Lung (tissue), 11 donors: ENCODE measurements at regions not wholly inside any gene's neighbourhood (a gene's known extent, or its start where the extent isn't known, plus 50 kb on each side); places are given as distances from the start of the nearest gene placed in this dataset.

Source experiments
- ATAC-seq: fragments of 200-7000 bp; cut with Tn5 transposase; one replicate; pipeline ENCODE4 v1.9.1; 2020; ENCODE audit warnings: moderate number of reproducible peaks; ENCODE audit not compliant: insufficient read depth, low FRiP score
- DNase-seq, 3 donors: peaks; one replicate each; pipeline ENCODE4 v3.0.0-alpha.2; 2013 to 2017
- H3K27ac ChIP-seq, 2 donors: one replicate each; pipeline ENCODE4 v1.5.1; 2013; ENCODE audit warnings: mild to moderate bottlenecking in 2 of 2, moderate library complexity in 2 of 2, control low read depth in 1 of 2, inconsistent platforms in 1 of 2, low read depth in 1 of 2, low read length in 1 of 2
- H3K27me3 ChIP-seq, 3 donors: one replicate each; pipeline ENCODE4 v1.5.1; 2013; ENCODE audit warnings: low read length in 2 of 3; ENCODE audit not compliant: control insufficient read depth in 3 of 3, insufficient read depth in 3 of 3
- H3K36me3 ChIP-seq, 4 donors: one replicate each; pipeline ENCODE4 v1.5.1; 2013; ENCODE audit warnings: low read length in 4 of 4, mild to moderate bottlenecking in 1 of 4, moderate library complexity in 1 of 4; ENCODE audit not compliant: control insufficient read depth in 4 of 4, insufficient read depth in 4 of 4
- H3K4me1 ChIP-seq, 5 donors: one replicate each; pipeline ENCODE4 v1.5.1; 2013; ENCODE audit warnings: low read length in 5 of 5, mild to moderate bottlenecking in 2 of 5, moderate library complexity in 1 of 5; ENCODE audit not compliant: control insufficient read depth in 5 of 5, insufficient read depth in 5 of 5
- H3K4me3 ChIP-seq: one replicate; pipeline ENCODE4 v1.5.1; 2013; ENCODE audit warnings: mild to moderate bottlenecking, control low read depth, moderate library complexity
- H3K9ac ChIP-seq, 2 donors: one replicate each; pipeline ENCODE4 v1.5.1; 2013; ENCODE audit warnings: low read length in 2 of 2, control low read depth in 1 of 2; ENCODE audit not compliant: insufficient read depth in 1 of 2
- H3K9me3 ChIP-seq, 4 donors: one replicate each; pipeline ENCODE4 v1.5.1; 2013; ENCODE audit warnings: low read length in 3 of 4, mild to moderate bottlenecking in 1 of 4, moderate library complexity in 1 of 4; ENCODE audit not compliant: control insufficient read depth in 4 of 4, insufficient read depth in 3 of 4
- CTCF ChIP-seq: IDR thresholded peaks from 2 replicates; pipeline ENCODE4 v1.5.1; 2012; ENCODE audit warnings: mild to moderate bottlenecking; ENCODE audit errors: control extremely low read depth, extremely low read depth
- WGBS, 2 donors: extraction: QIAGEN DNeasy Blood & Tissue Kit; methylation state at CpG; one replicate each; pipeline ENCODE4 v1.1.7; 2013; 5-methylcytosine and 5-hydroxymethylcytosine counted together
- donor health status: control.
- donor health status: control.
- donor health status: Bipolar disorder and iron deficiency.
- donor health status: healthy.
- donor health status: DM: yes; HTN: yes; CAD: no.

GRCh38 chr12:28620281-28620680 is 430.0 kb downstream of the CCDC91 start:
- Histone ChIP-seq H3K36me3 (no peaks in the 10 kb centered on the region), H3K9ac (no peak overlapping the region), H3K27ac (no peak overlapping the region), H3K27me3 (no peaks in the 10 kb centered on the region), H3K9me3 (no peaks in the 10 kb centered on the region), H3K4me3 (no peak overlapping the region), H3K4me1 (no peaks in the 10 kb centered on the region)
- ATAC-seq, result no peak
- no peak for TF ChIP-seq CTCF
- DNase-seq, result no peak
- 80 to 87% methylated on average over 3 of the region's 3 CpGs for WGBS, 2 donors

GRCh38 chr12:28622406-28622805 is 432.1 kb downstream of the CCDC91 start:
- no peak overlapping the region for H3K4me3 ChIP-seq
- 89 to 90% methylated on average over 3 of the region's 3 CpGs for WGBS, 2 donors
- no peaks in the 10 kb centered on the region for H3K36me3 ChIP-seq
- H3K27ac ChIP-seq, result no peak overlapping the region
- no peak for TF ChIP-seq CTCF
- no peak overlapping the region for H3K9ac ChIP-seq
- DNase-seq (no peak), ATAC-seq (no peak)
- no peaks in the 10 kb centered on the region for H3K4me1 ChIP-seq
- no peaks in the 10 kb centered on the region for H3K9me3 ChIP-seq
- no peaks in the 10 kb centered on the region for H3K27me3 ChIP-seq

- H3K27me3 ChIP-seq, result no peaks in the 10 kb centered on the region
- WGBS, 2 donors, result 91 to 93% methylated on average over 3 of the region's 3 CpGs
These were observed 436.2 kb downstream of the CCDC91 start for GRCh38 chr12:28626504-28626903.

More at GRCh38 chr12:28626504-28626903, 436.2 kb downstream of the CCDC91 start:
- Histone ChIP-seq H3K27ac (no peak overlapping the region), H3K4me3 (no peak overlapping the region), H3K4me1 (no peaks in the 10 kb centered on the region), H3K9ac (no peak overlapping the region), H3K9me3 (no peaks in the 10 kb centered on the region), H3K36me3 (no peaks in the 10 kb centered on the region)
- ATAC-seq, result no peak
- DNase-seq, result no peak
- no peak for TF ChIP-seq CTCF
